ENCODE measurements at regions not wholly inside any gene's neighbourhood (a gene's known extent, or its start where the extent isn't known, plus 50 kb on each side); places are given as distances from the start of the nearest gene placed in this dataset.
"Not testable (repeated sequence)": the region's sequence is repeated elsewhere in the genome, so short reads cannot be mapped to it uniquely, and the experiment has no call there.

GRCh38 chr16:16763449-16763848 is 384.5 kb downstream of the NPIPA7 start:
- H3K36me3 ChIP-seq (ENCODE audit: control insufficient read depth in 2 of 4, insufficient read depth in 4 of 4, low read length in 3 of 4), result no peaks in the 10 kb centered on the region
- POLR2A ChIA-PET (ENCODE audit: partially characterized antibody), result no interaction called here
- WGBS, 2 experiments (ENCODE audit: extremely low coverage in 1 of 2, insufficient coverage in 1 of 2, insufficient read length in 1 of 2, insufficient replicate concordance in 2 of 2, low coverage in 1 of 2, low lambda C conversion rate in 2 of 2, missing lambda C conversion rate in 1 of 2), result 93% methylated on average over 4 of the region's 4 CpGs; no CpG with 5 or more reads in 1 of the 2 experiments
- H2BK20ac ChIP-seq (ENCODE audit: low read length), result no peak overlapping the region
- no peak overlapping the region for H3K4me2 ChIP-seq (ENCODE audit: insufficient read depth in 1 of 2, low read depth in 2 of 2, low read length in 2 of 2)
- no peak for FAIRE-seq
- H4K20me1 ChIP-seq (replicated peaks in 1 of 2; ENCODE audit: control insufficient read depth in 1 of 2, insufficient read depth in 2 of 2, low read length in 2 of 2), result peaks cover 0 to 3% of the 10 kb centered on the region in 2 experiments
- no peak overlapping the region for H2BK15ac ChIP-seq (ENCODE audit: low read length)
- no peak for DNase-seq (ENCODE audit: low read depth in 1 of 2, low spot score in 2 of 2)
- H4K91ac ChIP-seq (replicated peaks; ENCODE audit: insufficient read length, low read length), result no peak overlapping the region
- no peak overlapping the region for H2BK5ac ChIP-seq (ENCODE audit: low read depth, low read length)
- no peaks in the 10 kb centered on the region for H3K27me3 ChIP-seq (replicated peaks in 1 of 4; ENCODE audit: control insufficient read depth in 3 of 4, extremely low read depth in 1 of 4, insufficient read depth in 3 of 4, low read length in 3 of 4)
- H3K27ac ChIP-seq (ENCODE audit: low read depth, low read length), result no peak overlapping the region
- H3K4ac ChIP-seq (replicated peaks; ENCODE audit: insufficient read length, low read depth, low read length), result no peak overlapping the region
- H4K5ac ChIP-seq (ENCODE audit: insufficient read length, low read depth, low read length), result no peak overlapping the region
- H2AK5ac ChIP-seq (ENCODE audit: low read depth, low read length), result no peak overlapping the region
- H3K23me2 ChIP-seq (ENCODE audit: low read depth, low read length), result peaks cover 6% of the 10 kb centered on the region; the same call in 1 of the 2 replicates
- no peak overlapping the region for H3K23ac ChIP-seq (ENCODE audit: insufficient read length)
- H2BK12ac ChIP-seq (ENCODE audit: low read depth, low read length), result no peak overlapping the region
- H4K8ac ChIP-seq (ENCODE audit: extremely low read depth, insufficient read depth, low read length), result no peak overlapping the region
- no peak for TF ChIP-seq RBBP5 (IDR thresholded peaks at IDR 0.05; ENCODE audit: borderline replicate concordance, low read depth, low read length)
- H3K4me1 ChIP-seq (replicated peaks in 1 of 4; ENCODE audit: control insufficient read depth in 3 of 4, insufficient read depth in 4 of 4, low read length in 3 of 4), result no peaks in the 10 kb centered on the region
- no peak overlapping the region for H3K14ac ChIP-seq (ENCODE audit: insufficient read length)
- no peak overlapping the region for H2AFZ ChIP-seq (ENCODE audit: low read length)
- no peak overlapping the region for H3K4me3 ChIP-seq (ENCODE audit: extremely low read depth in 1 of 4, insufficient read depth in 2 of 4, low read depth in 3 of 4, low read length in 4 of 4)
- H3K79me2 ChIP-seq (ENCODE audit: control insufficient read depth in 1 of 2, insufficient read depth in 2 of 2, low read length in 2 of 2), result no peaks in the 10 kb centered on the region
- CTCF ChIA-PET (ENCODE audit: partially characterized antibody), result no interaction called here
- no peak overlapping the region for H3K56ac ChIP-seq (replicated peaks; ENCODE audit: insufficient read length, low read depth, low read length)
- H2BK120ac ChIP-seq (replicated peaks; ENCODE audit: low read depth, low read length), result no peak overlapping the region
- H3K9ac ChIP-seq (replicated peaks in 1 of 4; ENCODE audit: extremely low read depth in 1 of 4, low read depth in 3 of 4, low read length in 3 of 4), result no peak overlapping the region
- H3K79me1 ChIP-seq (ENCODE audit: low read depth, low read length), result no peaks in the 10 kb centered on the region
- H3K9me3 ChIP-seq (ENCODE audit: insufficient read depth in 2 of 2, low read depth in 1 of 2, low read length in 1 of 2), result no peaks in the 10 kb centered on the region
- no peak overlapping the region for H3K18ac ChIP-seq (ENCODE audit: extremely low read depth, low read length)

DNA sequence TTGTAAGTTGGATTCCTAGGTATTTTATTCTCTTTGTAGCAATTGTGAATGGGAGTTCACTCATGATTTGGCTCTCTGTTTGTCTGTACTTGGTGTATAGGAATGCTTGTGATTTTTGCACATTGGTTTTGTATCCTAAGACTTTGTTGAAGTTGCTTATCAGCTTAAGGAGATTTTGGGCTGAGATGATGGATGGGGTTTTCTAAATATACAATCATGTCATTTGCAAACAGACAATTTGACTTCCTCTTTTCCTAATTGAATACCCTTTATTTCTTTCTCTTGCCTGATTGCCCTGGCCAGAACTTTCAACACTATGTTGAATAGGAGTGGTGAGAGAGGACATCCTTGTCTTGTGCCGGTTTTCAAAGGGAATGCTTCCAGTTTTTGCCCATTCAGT is 391.8 kb downstream of the NPIPA7 start:
- H4K20me1 ChIP-seq (replicated peaks in 1 of 2; ENCODE audit: control insufficient read depth in 1 of 2, insufficient read depth in 2 of 2, low read length in 2 of 2); H3K4ac ChIP-seq (replicated peaks; ENCODE audit: insufficient read length, low read depth, low read length); H3K4me1 ChIP-seq (replicated peaks in 1 of 4; ENCODE audit: control insufficient read depth in 3 of 4, insufficient read depth in 4 of 4, low read length in 3 of 4); H3K9me3 ChIP-seq (ENCODE audit: insufficient read depth in 2 of 2, low read depth in 1 of 2, low read length in 1 of 2); H3K18ac ChIP-seq (ENCODE audit: extremely low read depth, low read length); H3K9ac ChIP-seq (replicated peaks in 1 of 4; ENCODE audit: extremely low read depth in 1 of 4, low read depth in 3 of 4, low read length in 3 of 4); H3K27me3 ChIP-seq (replicated peaks in 1 of 4; ENCODE audit: control insufficient read depth in 3 of 4, extremely low read depth in 1 of 4, insufficient read depth in 3 of 4, low read length in 3 of 4); H3K79me2 ChIP-seq (ENCODE audit: control insufficient read depth in 1 of 2, insufficient read depth in 2 of 2, low read length in 2 of 2); H3K27ac ChIP-seq (ENCODE audit: low read depth, low read length); H3K23ac ChIP-seq (ENCODE audit: insufficient read length); H2BK15ac ChIP-seq (ENCODE audit: low read length); H4K5ac ChIP-seq (ENCODE audit: insufficient read length, low read depth, low read length); POLR2A ChIA-PET (ENCODE audit: partially characterized antibody); H3K4me3 ChIP-seq (ENCODE audit: extremely low read depth in 1 of 4, insufficient read depth in 2 of 4, low read depth in 3 of 4, low read length in 4 of 4); H3K56ac ChIP-seq (replicated peaks; ENCODE audit: insufficient read length, low read depth, low read length); H2BK20ac ChIP-seq (ENCODE audit: low read length); H2BK5ac ChIP-seq (ENCODE audit: low read depth, low read length); H2BK12ac ChIP-seq (ENCODE audit: low read depth, low read length); H2AFZ ChIP-seq (ENCODE audit: low read length); H3K36me3 ChIP-seq (ENCODE audit: control insufficient read depth in 2 of 4, insufficient read depth in 4 of 4, low read length in 3 of 4); H3K14ac ChIP-seq (ENCODE audit: insufficient read length); H2AK5ac ChIP-seq (ENCODE audit: low read depth, low read length); H4K8ac ChIP-seq (ENCODE audit: extremely low read depth, insufficient read depth, low read length); H3K23me2 ChIP-seq (ENCODE audit: low read depth, low read length); H3K79me1 ChIP-seq (ENCODE audit: low read depth, low read length); H3K4me2 ChIP-seq (ENCODE audit: insufficient read depth in 1 of 2, low read depth in 2 of 2, low read length in 2 of 2); DNase-seq (ENCODE audit: low read depth in 1 of 2, low spot score in 2 of 2); H4K91ac ChIP-seq (replicated peaks; ENCODE audit: insufficient read length, low read length); H2BK120ac ChIP-seq (replicated peaks; ENCODE audit: low read depth, low read length); FAIRE-seq: not testable (repeated sequence)
- CTCF ChIA-PET (ENCODE audit: partially characterized antibody), result interaction anchor here (0.6 kb wide), 1 partner anchor 615 kb away, joined by 3 read pairs; no protein-coding TSS in a partner anchor
- whole genome bisulfite sequencing, 2 experiments (ENCODE audit: extremely low coverage in 1 of 2, insufficient coverage in 1 of 2, insufficient read length in 1 of 2, insufficient replicate concordance in 2 of 2, low coverage in 1 of 2, low lambda C conversion rate in 2 of 2, missing lambda C conversion rate in 1 of 2), result 75% methylated on average over 1 of the region's 1 CpG; no CpG with 5 or more reads in 1 of the 2 experiments

Measured in H1 (cell line).